ENCODE measurements at regions not wholly inside any gene's neighbourhood (a gene's known extent, or its start where the extent isn't known, plus 50 kb on each side); places are given as distances from the start of the nearest gene placed in this dataset.

- Mint-ChIP-seq H3K4me1 (ENCODE audit: low read depth) (peaks cover 2% of the 10 kb centered on the region), H3K36me3 (ENCODE audit: insufficient read depth) (no peaks in the 10 kb centered on the region), H3K4me3 (ENCODE audit: low read depth) (no peak overlapping the region), H3K27ac (no peak overlapping the region), H3K27me3 (peaks cover 25% of the 10 kb centered on the region), H3K9me3 (ENCODE audit: low read depth) (peaks cover 2% of the 10 kb centered on the region)
- no peak for TF ChIP-seq CTCF (IDR thresholded peaks at IDR 0.05; ENCODE audit: unreplicated experiment)
- no peak for DNase-seq (ENCODE audit: low spot score, unreplicated experiment)
Measured at GRCh38 chr16:73122604-73123391, 74.9 kb upstream of the ZFHX3 start.

GRCh38 chr16:73116576-73116975, 68.6 kb upstream of the ZFHX3 start:
- Mint-ChIP-seq H3K4me1 (ENCODE audit: low read depth) (peaks cover 8% of the 10 kb centered on the region), H3K27me3 (peaks cover 3% of the 10 kb centered on the region), H3K9me3 (ENCODE audit: low read depth) (peaks cover 3% of the 10 kb centered on the region), H3K4me3 (ENCODE audit: low read depth) (no peak overlapping the region), H3K27ac (peak overlapping the region; percentile 72), H3K36me3 (ENCODE audit: insufficient read depth) (no peaks in the 10 kb centered on the region)
- no peak for TF ChIP-seq CTCF (IDR thresholded peaks at IDR 0.05; ENCODE audit: unreplicated experiment)
- no peak for DNase-seq (ENCODE audit: low spot score, unreplicated experiment)

GRCh38 chr16:73113336-73113735, 65.4 kb upstream of the ZFHX3 start:
- peaks cover 8% of the 10 kb centered on the region for H3K4me1 Mint-ChIP-seq (ENCODE audit: low read depth)
- TF ChIP-seq CTCF (IDR thresholded peaks at IDR 0.05; ENCODE audit: unreplicated experiment), result no peak
- no peak overlapping the region for H3K27ac Mint-ChIP-seq
- no peaks in the 10 kb centered on the region for H3K36me3 Mint-ChIP-seq (ENCODE audit: insufficient read depth)
- peaks cover 3% of the 10 kb centered on the region for H3K9me3 Mint-ChIP-seq (ENCODE audit: low read depth)
- peaks cover 3% of the 10 kb centered on the region for H3K27me3 Mint-ChIP-seq
- no peak overlapping the region for H3K4me3 Mint-ChIP-seq (ENCODE audit: low read depth)
- DNase-seq (ENCODE audit: low spot score, unreplicated experiment), result no peak

GRCh38 chr16:73108195-73108963, 60.5 kb upstream of the ZFHX3 start:
- no peak overlapping the region for H3K4me3 Mint-ChIP-seq (ENCODE audit: low read depth)
- TF ChIP-seq CTCF (IDR thresholded peaks at IDR 0.05; ENCODE audit: unreplicated experiment), result no peak
- peaks cover 8% of the 10 kb centered on the region for H3K4me1 Mint-ChIP-seq (ENCODE audit: low read depth)
- no peak for DNase-seq (ENCODE audit: low spot score, unreplicated experiment)
- peaks cover 3% of the 10 kb centered on the region for H3K27me3 Mint-ChIP-seq
- H3K9me3 Mint-ChIP-seq (ENCODE audit: low read depth), result no peaks in the 10 kb centered on the region
- H3K36me3 Mint-ChIP-seq (ENCODE audit: insufficient read depth), result no peaks in the 10 kb centered on the region
- H3K27ac Mint-ChIP-seq, result no peak overlapping the region

- TF ChIP-seq CTCF (IDR thresholded peaks at IDR 0.05; ENCODE audit: unreplicated experiment), result no peak
- peaks cover 3% of the 10 kb centered on the region for H3K27me3 Mint-ChIP-seq
- H3K27ac Mint-ChIP-seq, result no peak overlapping the region
- no peaks in the 10 kb centered on the region for H3K9me3 Mint-ChIP-seq (ENCODE audit: low read depth)
- H3K36me3 Mint-ChIP-seq (ENCODE audit: insufficient read depth), result no peaks in the 10 kb centered on the region
- peaks cover 3% of the 10 kb centered on the region for H3K4me1 Mint-ChIP-seq (ENCODE audit: low read depth)
- DNase-seq (ENCODE audit: low spot score, unreplicated experiment), result no peak
- H3K4me3 Mint-ChIP-seq (ENCODE audit: low read depth), result no peak overlapping the region
Measured at GRCh38 chr16:73107371-73107770, 59.4 kb upstream of the ZFHX3 start.
